OCI-LY3 (cell line): ENCODE measurements at regions not wholly inside any gene's neighbourhood (a gene's known extent, or its start where the extent isn't known, plus 50 kb on each side); places are given as distances from the start of the nearest gene placed in this dataset.

Source experiments
- CTCF ChIP-seq: fragments of 200-600, 300-600 bp; sonication (generic); IDR thresholded peaks from 2 replicates; pipeline ENCODE4 v1.5.1; 2014; ENCODE audit warnings: antibody characterized with exemption, low read length, low read depth
- EZH2phosphoT487 ChIP-seq: fragments of 200-600 bp; shearing (Covaris generic); IDR thresholded peaks from 2 replicates; pipeline ENCODE4 v1.6.1; 2018; ENCODE audit warnings: antibody characterized with exemption, mixed run types, low read depth

- TF ChIP-seq CTCF (no peak), EZH2phosphoT487 (no peak)
Observed at GRCh38 chr4:43607400-43607799, 714.9 kb downstream of the GRXCR1 start.
